ENCODE measurements at regions not wholly inside any gene's neighbourhood (a gene's known extent, or its start where the extent isn't known, plus 50 kb on each side); places are given as distances from the start of the nearest gene placed in this dataset.

DNA sequence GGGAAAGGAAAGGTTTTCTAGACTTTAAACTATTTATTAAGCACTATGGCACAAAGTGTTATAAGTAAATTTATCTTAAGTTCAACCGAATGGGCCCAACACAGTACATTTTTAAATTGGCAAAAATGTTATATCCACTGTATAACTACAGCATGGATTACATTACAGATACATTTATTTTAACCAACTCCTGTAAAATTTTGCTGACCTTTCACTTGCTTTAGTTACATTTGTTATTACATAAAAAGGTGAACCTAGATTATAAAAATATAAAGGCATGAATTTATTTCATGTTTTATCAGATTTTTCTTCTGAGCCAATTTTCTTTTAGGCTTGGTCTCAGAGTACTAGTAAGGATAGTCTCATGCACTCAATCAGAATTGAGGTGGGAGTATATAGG is 221.9 kb upstream of the GBE1 start:
- TF ChIP-seq, protein P1, sequence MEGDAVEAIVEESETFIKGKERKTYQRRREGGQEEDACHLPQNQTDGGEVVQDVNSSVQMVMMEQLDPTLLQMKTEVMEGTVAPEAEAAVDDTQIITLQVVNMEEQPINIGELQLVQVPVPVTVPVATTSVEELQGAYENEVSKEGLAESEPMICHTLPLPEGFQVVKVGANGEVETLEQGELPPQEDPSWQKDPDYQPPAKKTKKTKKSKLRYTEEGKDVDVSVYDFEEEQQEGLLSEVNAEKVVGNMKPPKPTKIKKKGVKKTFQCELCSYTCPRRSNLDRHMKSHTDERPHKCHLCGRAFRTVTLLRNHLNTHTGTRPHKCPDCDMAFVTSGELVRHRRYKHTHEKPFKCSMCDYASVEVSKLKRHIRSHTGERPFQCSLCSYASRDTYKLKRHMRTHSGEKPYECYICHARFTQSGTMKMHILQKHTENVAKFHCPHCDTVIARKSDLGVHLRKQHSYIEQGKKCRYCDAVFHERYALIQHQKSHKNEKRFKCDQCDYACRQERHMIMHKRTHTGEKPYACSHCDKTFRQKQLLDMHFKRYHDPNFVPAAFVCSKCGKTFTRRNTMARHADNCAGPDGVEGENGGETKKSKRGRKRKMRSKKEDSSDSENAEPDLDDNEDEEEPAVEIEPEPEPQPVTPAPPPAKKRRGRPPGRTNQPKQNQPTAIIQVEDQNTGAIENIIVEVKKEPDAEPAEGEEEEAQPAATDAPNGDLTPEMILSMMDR (IDR thresholded peaks at IDR 0.05), result no peak
- TF ChIP-seq POLR2AphosphoS5 (IDR thresholded peaks at IDR 0.05), result no peak
- no peak for TF ChIP-seq EP300 (IDR thresholded peaks at IDR 0.05)

All from upper lobe of left lung (tissue), 4 donors.